Panc1 (cell line): ENCODE measurements at regions not wholly inside any gene's neighbourhood (a gene's known extent, or its start where the extent isn't known, plus 50 kb on each side); places are given as distances from the start of the nearest gene placed in this dataset.

Source experiments
- ATAC-seq: fragments of 200-7000 bp; cut with Tn5 transposase; 2 replicates; pipeline ENCODE4 v1.9.1; 2020; ENCODE audit warnings: mild to moderate bottlenecking, moderate library complexity
- BruUV-seq: library from RNA; stranded (reverse); fragments of 400-500 nt; replicated peaks from 2 replicates; lab custom pipeline; 2021; lab: Mats Ljungman, UMichigan
- CTCF ChIA-PET: fragments of 300-600 bp; sonication (Branson Sonifier 250); formaldehyde crosslinking; loops from one replicate; lab custom pipeline; 2022; ENCODE audit warnings: antibody characterized with exemption; lab: Charles Lee
- POLR2A ChIA-PET: fragments of 300-600 bp; sonication (Branson Sonifier 250); formaldehyde crosslinking; loops from one replicate; lab custom pipeline; 2022; ENCODE audit warnings: antibody characterized with exemption; lab: Charles Lee
- DNase-seq: peaks from one replicate; pipeline ENCODE4 v3.0.0-alpha.2; 2010; ENCODE audit warnings: low read depth, low spot score
- H3K27ac ChIP-seq: 2 replicates; pipeline ENCODE4 v1.5.1; 2011; ENCODE audit warnings: mild to moderate bottlenecking, low read length, inconsistent platforms
- H3K27me3 ChIP-seq: fragments of 200-500 bp; sonication (Bioruptor generic); 2 replicates; pipeline ENCODE4 v1.6.0; 2014; ENCODE audit warnings: low read length, inconsistent platforms; ENCODE audit not compliant: control insufficient read depth, insufficient read depth
- H3K36me3 ChIP-seq: fragments of 200-500 bp; sonication (Bioruptor generic); 2 replicates; pipeline ENCODE4 v1.5.1; 2014; ENCODE audit warnings: inconsistent platforms, mild to moderate bottlenecking, low read length, moderate library complexity; ENCODE audit not compliant: control insufficient read depth, insufficient read depth
- H3K4me1 ChIP-seq: 2 replicates; pipeline ENCODE4 v1.5.1; 2011; ENCODE audit warnings: inconsistent platforms, mild to moderate bottlenecking, low read length, moderate library complexity; ENCODE audit not compliant: control insufficient read depth, insufficient read depth
- H3K4me3 ChIP-seq, 2 experiments: 2 replicates each; pipeline ENCODE4 v1.5.1; 2011 to 2012; ENCODE audit warnings: low read depth in 2 of 2, low read length in 2 of 2, mild to moderate bottlenecking in 2 of 2, inconsistent platforms in 1 of 2, moderate library complexity in 1 of 2
- H3K9me3 ChIP-seq: fragments of 200-500 bp; sonication (Bioruptor generic); 2 replicates; pipeline ENCODE4 v1.5.1; 2014; ENCODE audit warnings: low read depth, mild to moderate bottlenecking, inconsistent platforms, low read length, moderate library complexity; ENCODE audit not compliant: control insufficient read depth, insufficient read depth
- POLR2AphosphoS5 ChIP-seq: IDR thresholded peaks from 2 replicates; pipeline ENCODE4 v1.6.1; 2012; ENCODE audit warnings: mild to moderate bottlenecking, low read depth, low read length, moderate library complexity
- SIN3A ChIP-seq: IDR thresholded peaks from 2 replicates; pipeline ENCODE4 v1.6.1; 2012; ENCODE audit warnings: low read depth, mild to moderate bottlenecking, low read length, moderate library complexity, borderline replicate concordance; ENCODE audit not compliant: insufficient read depth
- TCF7L2 ChIP-seq: IDR thresholded peaks from 2 replicates; pipeline ENCODE4 v1.6.1; 2011; ENCODE audit warnings: mild to moderate bottlenecking, low read depth, low read length, inconsistent platforms
- in situ Hi-C: cut with HindIII; loops from 2 replicates; pipeline ENCODE4 v1.10.0; 2016; ENCODE audit warnings: low sequenced_read_pairs, low pct_unique_long_range_greater_than_20kb
- intact Hi-C: fragments of 100-400 bp; cut with micrococcal nuclease; formaldehyde crosslinking; loops from one replicate; pipeline ENCODE4 v1.10.0; 2022; ENCODE audit not compliant: unreplicated experiment
- TF ChIP-seq, protein P1 (sequence below): fragments of 450-650 bp; IDR thresholded peaks from 2 replicates; pipeline ENCODE4 v1.5.1; 2017; ENCODE audit warnings: mild to moderate bottlenecking
- TF ChIP-seq, protein P2 (sequence below), 2 experiments: IDR thresholded peaks; 2 replicates each; pipeline ENCODE4 v1.6.1; 2011 to 2012; ENCODE audit warnings: low read depth in 2 of 2, control low read depth in 1 of 2, low read length in 1 of 2, mild to moderate bottlenecking in 1 of 2, moderate library complexity in 1 of 2; ENCODE audit not compliant: insufficient read depth in 1 of 2

DNA sequence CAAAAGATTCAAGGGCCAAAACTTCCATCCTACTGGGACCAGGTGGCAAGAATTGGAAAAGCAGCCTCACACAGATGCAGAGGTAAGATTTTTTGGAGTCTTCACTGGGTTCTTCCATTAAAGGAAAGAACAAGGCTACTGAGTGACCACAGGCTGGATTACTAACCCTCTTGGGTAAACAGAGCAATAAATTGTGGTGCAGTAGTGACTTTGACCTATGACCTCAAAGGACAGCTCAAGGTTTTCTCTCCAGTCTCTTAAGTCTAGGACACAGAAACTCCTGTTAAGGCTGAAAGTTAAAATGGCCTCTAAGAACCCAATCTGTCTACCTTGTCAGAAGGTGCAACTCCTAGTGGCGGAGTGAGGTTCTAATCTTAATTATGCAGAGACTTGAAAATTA is 464.9 kb downstream of the SMARCA1 start:
- Histone ChIP-seq H3K27ac (no peak overlapping the region), H3K27me3 (no peaks in the 10 kb centered on the region), H3K4me1 (no peaks in the 10 kb centered on the region), H3K36me3 (no peaks in the 10 kb centered on the region), H3K4me3 (no peak overlapping the region), H3K9me3 (no peaks in the 10 kb centered on the region)
- ATAC-seq = no peak
- DNase-seq = no peak
- ChIA-PET CTCF (no interaction called here), POLR2A (no interaction called here)
- intact Hi-C loops (no loop called here), in situ Hi-C loops (no loop called here)
- BruUV-seq = no TSS peak
- TF ChIP-seq, protein P1, sequence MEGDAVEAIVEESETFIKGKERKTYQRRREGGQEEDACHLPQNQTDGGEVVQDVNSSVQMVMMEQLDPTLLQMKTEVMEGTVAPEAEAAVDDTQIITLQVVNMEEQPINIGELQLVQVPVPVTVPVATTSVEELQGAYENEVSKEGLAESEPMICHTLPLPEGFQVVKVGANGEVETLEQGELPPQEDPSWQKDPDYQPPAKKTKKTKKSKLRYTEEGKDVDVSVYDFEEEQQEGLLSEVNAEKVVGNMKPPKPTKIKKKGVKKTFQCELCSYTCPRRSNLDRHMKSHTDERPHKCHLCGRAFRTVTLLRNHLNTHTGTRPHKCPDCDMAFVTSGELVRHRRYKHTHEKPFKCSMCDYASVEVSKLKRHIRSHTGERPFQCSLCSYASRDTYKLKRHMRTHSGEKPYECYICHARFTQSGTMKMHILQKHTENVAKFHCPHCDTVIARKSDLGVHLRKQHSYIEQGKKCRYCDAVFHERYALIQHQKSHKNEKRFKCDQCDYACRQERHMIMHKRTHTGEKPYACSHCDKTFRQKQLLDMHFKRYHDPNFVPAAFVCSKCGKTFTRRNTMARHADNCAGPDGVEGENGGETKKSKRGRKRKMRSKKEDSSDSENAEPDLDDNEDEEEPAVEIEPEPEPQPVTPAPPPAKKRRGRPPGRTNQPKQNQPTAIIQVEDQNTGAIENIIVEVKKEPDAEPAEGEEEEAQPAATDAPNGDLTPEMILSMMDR = no peak
- TF ChIP-seq TCF7L2 (no peak), POLR2AphosphoS5 (no peak), SIN3A (no peak)
- TF ChIP-seq, protein P2, sequence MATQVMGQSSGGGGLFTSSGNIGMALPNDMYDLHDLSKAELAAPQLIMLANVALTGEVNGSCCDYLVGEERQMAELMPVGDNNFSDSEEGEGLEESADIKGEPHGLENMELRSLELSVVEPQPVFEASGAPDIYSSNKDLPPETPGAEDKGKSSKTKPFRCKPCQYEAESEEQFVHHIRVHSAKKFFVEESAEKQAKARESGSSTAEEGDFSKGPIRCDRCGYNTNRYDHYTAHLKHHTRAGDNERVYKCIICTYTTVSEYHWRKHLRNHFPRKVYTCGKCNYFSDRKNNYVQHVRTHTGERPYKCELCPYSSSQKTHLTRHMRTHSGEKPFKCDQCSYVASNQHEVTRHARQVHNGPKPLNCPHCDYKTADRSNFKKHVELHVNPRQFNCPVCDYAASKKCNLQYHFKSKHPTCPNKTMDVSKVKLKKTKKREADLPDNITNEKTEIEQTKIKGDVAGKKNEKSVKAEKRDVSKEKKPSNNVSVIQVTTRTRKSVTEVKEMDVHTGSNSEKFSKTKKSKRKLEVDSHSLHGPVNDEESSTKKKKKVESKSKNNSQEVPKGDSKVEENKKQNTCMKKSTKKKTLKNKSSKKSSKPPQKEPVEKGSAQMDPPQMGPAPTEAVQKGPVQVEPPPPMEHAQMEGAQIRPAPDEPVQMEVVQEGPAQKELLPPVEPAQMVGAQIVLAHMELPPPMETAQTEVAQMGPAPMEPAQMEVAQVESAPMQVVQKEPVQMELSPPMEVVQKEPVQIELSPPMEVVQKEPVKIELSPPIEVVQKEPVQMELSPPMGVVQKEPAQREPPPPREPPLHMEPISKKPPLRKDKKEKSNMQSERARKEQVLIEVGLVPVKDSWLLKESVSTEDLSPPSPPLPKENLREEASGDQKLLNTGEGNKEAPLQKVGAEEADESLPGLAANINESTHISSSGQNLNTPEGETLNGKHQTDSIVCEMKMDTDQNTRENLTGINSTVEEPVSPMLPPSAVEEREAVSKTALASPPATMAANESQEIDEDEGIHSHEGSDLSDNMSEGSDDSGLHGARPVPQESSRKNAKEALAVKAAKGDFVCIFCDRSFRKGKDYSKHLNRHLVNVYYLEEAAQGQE (IDR thresholded peaks at IDR 0.05; ENCODE audit: insufficient read depth in 1 of 2, low read depth in 2 of 2, low read length in 1 of 2) = no peak

DNA sequence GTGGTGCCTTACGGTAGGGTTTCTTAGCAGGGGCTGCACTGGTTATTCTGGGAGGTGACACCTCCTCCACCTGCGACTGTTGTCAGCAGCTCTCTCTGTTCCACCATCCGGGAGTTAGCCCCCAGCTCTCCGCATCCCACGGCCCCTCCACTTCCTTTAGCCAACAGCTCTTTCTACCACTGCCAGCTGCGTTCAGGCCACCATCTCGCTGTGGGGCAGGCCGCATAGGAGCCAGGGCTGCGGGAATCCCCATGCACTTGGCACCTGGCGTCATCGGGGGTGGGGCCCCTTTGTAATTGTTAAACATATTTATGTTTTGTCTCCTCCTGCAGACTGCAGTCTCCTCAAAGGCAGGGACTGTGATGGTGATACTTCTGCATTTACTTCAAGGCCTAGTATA is 480.2 kb downstream of the SMARCA1 start:
- H3K9me3 ChIP-seq = no peaks in the 10 kb centered on the region
- H3K4me3 ChIP-seq = no peak overlapping the region
- no peaks in the 10 kb centered on the region for H3K36me3 ChIP-seq
- no peak for DNase-seq
- POLR2A ChIA-PET = no interaction called here
- CTCF ChIA-PET = no interaction called here
- H3K4me1 ChIP-seq = no peaks in the 10 kb centered on the region
- H3K27ac ChIP-seq = no peak overlapping the region
- TF ChIP-seq POLR2AphosphoS5 (no peak), TCF7L2 (no peak), SIN3A (no peak)
- TF ChIP-seq, protein P2 (IDR thresholded peaks at IDR 0.05; ENCODE audit: insufficient read depth in 1 of 2, low read depth in 2 of 2, low read length in 1 of 2) = no peak
- TF ChIP-seq, protein P1 = no peak
- no peaks in the 10 kb centered on the region for H3K27me3 ChIP-seq
- in situ Hi-C loops (no loop called here), intact Hi-C loops (no loop called here)
- BruUV-seq = no TSS peak
- no peak for ATAC-seq
